ENCODE measurements at regions not wholly inside any gene's neighbourhood (a gene's known extent, or its start where the extent isn't known, plus 50 kb on each side); places are given as distances from the start of the nearest gene placed in this dataset.

DNA sequence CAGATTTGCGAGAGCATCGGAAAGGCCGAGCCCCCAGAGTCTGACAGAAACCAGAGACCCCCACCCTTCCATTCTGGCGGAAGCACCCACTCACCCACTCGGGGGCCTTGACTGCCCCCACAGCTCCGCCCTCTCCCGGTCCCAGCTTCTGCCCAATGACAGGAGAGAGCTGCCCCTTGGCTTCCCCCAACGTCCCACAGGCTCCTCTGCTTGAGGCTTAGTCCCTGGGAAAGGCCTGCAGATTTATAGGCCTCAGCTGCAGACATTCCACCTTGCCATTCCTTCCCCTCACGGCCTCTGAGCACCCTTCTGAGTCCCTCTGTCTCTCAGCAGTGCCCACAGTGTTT is 125.0 kb upstream of the NCAM1 start:
- Histone ChIP-seq H3K27ac (ENCODE audit: insufficient read depth, low read depth, low read length) (no peak overlapping the region), H3K9me3 (replicated peaks; ENCODE audit: control insufficient read depth, insufficient read depth, low read length) (no peaks in the 10 kb centered on the region), H3K9me1 (replicated peaks; ENCODE audit: control insufficient read depth, extremely low read depth, insufficient read depth, low read length) (no peaks in the 10 kb centered on the region), H3K36me3 (ENCODE audit: control insufficient read depth in 2 of 2, extremely low read depth in 1 of 2, insufficient read depth in 2 of 2, low read length in 2 of 2) (no peaks in the 10 kb centered on the region), H2AFZ (ENCODE audit: low read depth, low read length) (no peak overlapping the region), H3K27me3 (ENCODE audit: control insufficient read depth in 2 of 2, insufficient read depth in 2 of 2, low read length in 2 of 2) (no peaks in the 10 kb centered on the region), H3K9ac (replicated peaks; ENCODE audit: extremely low read depth, insufficient read depth, low read length) (no peak overlapping the region), H3K4me3 (replicated peaks in 1 of 3; ENCODE audit: insufficient read depth in 1 of 3, low read depth in 1 of 3, low read length in 3 of 3) (no peak overlapping the region), H3K4me2 (ENCODE audit: insufficient read depth, low read length) (no peak overlapping the region), H3K79me2 (ENCODE audit: control insufficient read depth, insufficient read depth, low read length) (no peaks in the 10 kb centered on the region), H3K4me1 (ENCODE audit: control insufficient read depth, extremely low read depth, insufficient read depth, low read length) (no peaks in the 10 kb centered on the region), H4K20me1 (replicated peaks; ENCODE audit: control insufficient read depth, extremely low read depth, insufficient read depth, low read length) (no peaks in the 10 kb centered on the region)
- intact Hi-C loops (cut with micrococcal nuclease), result no loop called here
- dilution Hi-C loops (cut with MboI; ENCODE audit: extremely low pct_ligation_motif_present, low sequenced_read_pairs), result no loop called here
- BruUV-seq (replicated peaks), result no TSS peak
- DNase-seq (ENCODE audit: low read depth, low spot score) (no peak), FAIRE-seq (no peak)
- POLR2A ChIA-PET, result no interaction called here
- CTCF ChIA-PET, result no interaction called here
- TF ChIP-seq GATA2 (IDR thresholded peaks at IDR 0.05; ENCODE audit: insufficient read depth, insufficient read length, low read depth, low read length) (no peak), CTCF (IDR thresholded peaks at IDR 0.05; ENCODE audit: extremely low read depth in 1 of 2, insufficient read depth in 1 of 2, low read depth in 1 of 2, low read length in 2 of 2) (no peak), FOS (IDR thresholded peaks at IDR 0.05; ENCODE audit: borderline replicate concordance, insufficient read depth, low read length) (no peak), MYC (IDR thresholded peaks at IDR 0.05; ENCODE audit: low read depth, low read length) (no peak), EZH2 (IDR thresholded peaks at IDR 0.05; ENCODE audit: borderline replicate concordance, low read depth, low read length, severe bottlenecking) (no peak), JUN (IDR thresholded peaks at IDR 0.05; ENCODE audit: borderline replicate concordance, insufficient read depth, insufficient read length, low read depth) (no peak), POLR2AphosphoS5 (IDR thresholded peaks at IDR 0.05; ENCODE audit: insufficient read depth, low read depth, low read length) (no peak), POLR2A (IDR thresholded peaks at IDR 0.05; ENCODE audit: low read depth, low read length) (no peak)
- TF ChIP-seq, protein P1, sequence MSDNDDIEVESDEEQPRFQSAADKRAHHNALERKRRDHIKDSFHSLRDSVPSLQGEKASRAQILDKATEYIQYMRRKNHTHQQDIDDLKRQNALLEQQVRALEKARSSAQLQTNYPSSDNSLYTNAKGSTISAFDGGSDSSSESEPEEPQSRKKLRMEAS (IDR thresholded peaks at IDR 0.05; ENCODE audit: insufficient read depth, insufficient read length), result no peak
